H1 (cell line): ENCODE measurements at regions not wholly inside any gene's neighbourhood (a gene's known extent, or its start where the extent isn't known, plus 50 kb on each side); places are given as distances from the start of the nearest gene placed in this dataset.

Experiments
- CBX5 ChIP-seq: fragments of 300-800, 300-1000 bp; sonication (generic); IDR thresholded peaks from 2 replicates; pipeline ENCODE4 v1.7.1; 2016; ENCODE audit warnings: antibody characterized with exemption, low read length, low read depth
- CHD7 ChIP-seq: fragments of 300-600 bp; sonication (generic); IDR thresholded peaks from 2 replicates; pipeline ENCODE4 v1.7.1; 2012; ENCODE audit warnings: low read length, moderate library complexity, mild to moderate bottlenecking, inconsistent platforms; ENCODE audit not compliant: insufficient replicate concordance
- JUN ChIP-seq: IDR thresholded peaks from 2 replicates; pipeline ENCODE4 v1.6.1; 2011; ENCODE audit warnings: low read depth, mild to moderate bottlenecking, improper control_type of control experiment, low read length
- KDM4A ChIP-seq: IDR thresholded peaks from one replicate; pipeline ENCODE4 v1.7.1; 2012; ENCODE audit warnings: low read depth, mild to moderate bottlenecking, moderate library complexity, low read length, inconsistent platforms; ENCODE audit not compliant: severe bottlenecking
- NRF1 ChIP-seq: IDR thresholded peaks from 2 replicates; pipeline ENCODE4 v1.6.1; 2011; ENCODE audit warnings: mild to moderate bottlenecking, low read depth, low read length, improper control_type of control experiment
- SIRT6 ChIP-seq: IDR thresholded peaks from one replicate; pipeline ENCODE4 v1.7.1; 2012; ENCODE audit warnings: low read length, inconsistent platforms
- SIX5 ChIP-seq: IDR thresholded peaks from 2 replicates; pipeline ENCODE4 v1.6.1; 2011; ENCODE audit warnings: mild to moderate bottlenecking, low read depth, low read length
- SP1 ChIP-seq: IDR thresholded peaks from 2 replicates; pipeline ENCODE4 v1.6.1; 2011; ENCODE audit warnings: low read depth, low read length
- TBP ChIP-seq: IDR thresholded peaks from 2 replicates; pipeline ENCODE4 v1.6.1; 2011; ENCODE audit warnings: low read depth, low read length, improper control_type of control experiment

GRCh38 chr5:164941132-164941531 lies 1435.7 kb downstream of the MAT2B start (continued):
- no peak for TF ChIP-seq CHD7
- TF ChIP-seq NRF1, result no peak
- no peak for TF ChIP-seq SP1
- no peak for TF ChIP-seq TBP
- TF ChIP-seq KDM4A, result no peak
- no peak for TF ChIP-seq JUN
- TF ChIP-seq SIX5, result no peak
- TF ChIP-seq SIRT6, result no peak
- no peak for TF ChIP-seq CBX5
